ENCODE measurements at regions not wholly inside any gene's neighbourhood (a gene's known extent, or its start where the extent isn't known, plus 50 kb on each side); places are given as distances from the start of the nearest gene placed in this dataset.

DNA sequence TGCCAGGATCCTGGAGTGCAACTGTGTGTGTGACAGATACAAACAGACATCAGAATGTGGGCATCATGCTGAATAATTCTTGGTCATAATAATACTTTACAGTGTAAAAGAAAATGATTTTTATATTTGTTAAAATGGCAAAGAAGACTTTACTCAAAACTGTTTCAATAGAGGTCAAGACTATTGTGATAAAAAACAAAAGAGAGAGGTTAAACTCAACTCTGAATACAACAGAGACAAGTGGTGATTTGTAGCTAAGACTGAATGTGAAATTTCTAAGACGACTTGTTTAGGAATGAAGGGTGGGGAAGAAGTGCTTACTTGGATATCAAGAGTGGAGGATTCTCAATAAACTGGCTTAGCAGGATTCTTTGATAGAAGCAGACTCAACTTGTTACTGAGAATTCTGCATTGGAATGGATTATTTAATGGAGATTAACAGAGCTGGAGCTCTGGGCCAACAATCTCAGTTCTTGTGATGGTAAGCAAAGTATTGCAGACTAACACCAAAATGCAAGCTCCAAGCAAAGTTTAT lies 457.4 kb upstream of the CDH18 start:
- Histone ChIP-seq H3K4me3 (ENCODE audit: low read length) (no peak overlapping the region), H3K9me3 (ENCODE audit: insufficient read depth, low read depth, low read length) (no peaks in the 10 kb centered on the region), H3K27me3 (ENCODE audit: insufficient read depth, low read length) (no peaks in the 10 kb centered on the region), H3K4me1 (ENCODE audit: insufficient read depth, low read length) (0 out of 2 replicates have a peak, but pooled peaks cover 6% of the 10 kb centered on the region), H3K9ac (ENCODE audit: low read depth, low read length) (no peak overlapping the region), H3K36me3 (ENCODE audit: insufficient read depth, low read length) (no peaks in the 10 kb centered on the region), H3K27ac (ENCODE audit: low read depth, low read length) (no peak overlapping the region)
- WGBS = 90% methylated on average over 1 of the region's 1 CpG

- 90% methylated on average over 2 of the region's 3 CpGs for WGBS
- H3K9ac ChIP-seq (ENCODE audit: low read depth, low read length) = no peak overlapping the region
Measured at GRCh38 chr5:20434786-20435185, 446.8 kb upstream of the CDH18 start.

DNA sequence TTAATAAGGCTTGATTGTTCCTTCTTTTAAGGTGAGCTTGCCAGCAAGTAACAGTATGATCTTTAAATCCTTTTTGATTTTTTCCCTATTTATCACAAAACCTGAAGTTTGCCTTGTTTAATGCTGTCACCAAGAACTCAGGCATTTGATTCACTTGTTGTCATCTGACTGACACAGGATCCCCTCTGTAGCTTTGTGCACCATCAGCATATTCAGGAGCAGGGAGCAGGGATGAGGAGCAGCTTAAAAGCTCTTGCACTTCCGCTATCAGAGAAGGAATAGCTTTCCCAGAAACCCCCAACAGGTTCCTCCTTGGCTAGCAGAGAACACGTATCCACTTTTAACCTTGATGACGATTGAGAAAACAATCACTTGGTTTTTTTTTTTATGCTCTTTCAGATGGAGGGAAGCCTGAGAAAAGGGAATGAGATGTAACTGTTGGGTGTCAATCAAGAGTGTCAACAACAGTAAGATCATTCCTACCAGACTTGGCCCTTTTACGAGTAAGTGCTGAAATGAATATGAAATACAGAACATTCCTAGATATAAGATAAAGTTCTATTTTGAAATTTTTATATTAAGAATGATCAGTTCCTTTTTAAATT lies 433.1 kb upstream of the CDH18 start:
- Histone ChIP-seq H3K36me3 (ENCODE audit: insufficient read depth, low read length) (no peaks in the 10 kb centered on the region), H3K9me3 (ENCODE audit: insufficient read depth, low read depth, low read length) (no peaks in the 10 kb centered on the region), H3K9ac (ENCODE audit: low read depth, low read length) (no peak overlapping the region), H3K4me1 (ENCODE audit: insufficient read depth, low read length) (peaks cover 7% of the 10 kb centered on the region; the same call in 1 of the 2 replicates), H3K4me3 (ENCODE audit: low read length) (no peak overlapping the region), H3K27ac (ENCODE audit: low read depth, low read length) (no peak overlapping the region), H3K27me3 (ENCODE audit: insufficient read depth, low read length) (no peaks in the 10 kb centered on the region)
- WGBS = 50% methylated on average over 3 of the region's 4 CpGs

More at GRCh38 chr5:20434786-20435185, 446.8 kb upstream of the CDH18 start:
- H3K4me3 ChIP-seq (ENCODE audit: low read length) = no peak overlapping the region
- H3K36me3 ChIP-seq (ENCODE audit: insufficient read depth, low read length) = no peaks in the 10 kb centered on the region
- no peaks in the 10 kb centered on the region for H3K9me3 ChIP-seq (ENCODE audit: insufficient read depth, low read depth, low read length)
- no peaks in the 10 kb centered on the region for H3K4me1 ChIP-seq (ENCODE audit: insufficient read depth, low read length)
- no peaks in the 10 kb centered on the region for H3K27me3 ChIP-seq (ENCODE audit: insufficient read depth, low read length)
- no peak overlapping the region for H3K27ac ChIP-seq (ENCODE audit: low read depth, low read length)
